ENCODE measurements at regions not wholly inside any gene's neighbourhood (a gene's known extent, or its start where the extent isn't known, plus 50 kb on each side); places are given as distances from the start of the nearest gene placed in this dataset.

GRCh38 chr1:219539645-219540254 is 73.2 kb downstream of the ZC3H11B start:
- TF ChIP-seq, protein P1, sequence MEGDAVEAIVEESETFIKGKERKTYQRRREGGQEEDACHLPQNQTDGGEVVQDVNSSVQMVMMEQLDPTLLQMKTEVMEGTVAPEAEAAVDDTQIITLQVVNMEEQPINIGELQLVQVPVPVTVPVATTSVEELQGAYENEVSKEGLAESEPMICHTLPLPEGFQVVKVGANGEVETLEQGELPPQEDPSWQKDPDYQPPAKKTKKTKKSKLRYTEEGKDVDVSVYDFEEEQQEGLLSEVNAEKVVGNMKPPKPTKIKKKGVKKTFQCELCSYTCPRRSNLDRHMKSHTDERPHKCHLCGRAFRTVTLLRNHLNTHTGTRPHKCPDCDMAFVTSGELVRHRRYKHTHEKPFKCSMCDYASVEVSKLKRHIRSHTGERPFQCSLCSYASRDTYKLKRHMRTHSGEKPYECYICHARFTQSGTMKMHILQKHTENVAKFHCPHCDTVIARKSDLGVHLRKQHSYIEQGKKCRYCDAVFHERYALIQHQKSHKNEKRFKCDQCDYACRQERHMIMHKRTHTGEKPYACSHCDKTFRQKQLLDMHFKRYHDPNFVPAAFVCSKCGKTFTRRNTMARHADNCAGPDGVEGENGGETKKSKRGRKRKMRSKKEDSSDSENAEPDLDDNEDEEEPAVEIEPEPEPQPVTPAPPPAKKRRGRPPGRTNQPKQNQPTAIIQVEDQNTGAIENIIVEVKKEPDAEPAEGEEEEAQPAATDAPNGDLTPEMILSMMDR (IDR thresholded peaks at IDR 0.05; ENCODE audit: insufficient read depth, low read length, poor library complexity, severe bottlenecking): no peak
- TF ChIP-seq EZH2phosphoT487 (conservative IDR thresholded peaks at IDR 0.05; ENCODE audit: low read length): no peak
